ENCODE measurements at regions not wholly inside any gene's neighbourhood (a gene's known extent, or its start where the extent isn't known, plus 50 kb on each side); places are given as distances from the start of the nearest gene placed in this dataset.

GRCh38 chr2:129892360-129892759, 87.1 kb upstream of the RAB6C start:
- TF ChIP-seq CTCF (IDR thresholded peaks at IDR 0.05) (no peak), EZH2 (IDR thresholded peaks at IDR 0.05) (no peak)

All from neural progenitor cell (in vitro differentiated cells).